Psoas muscle (tissue), 7 donors: ENCODE measurements at regions not wholly inside any gene's neighbourhood (a gene's known extent, or its start where the extent isn't known, plus 50 kb on each side); places are given as distances from the start of the nearest gene placed in this dataset.

ENCODE experiments used
- ATAC-seq, 4 donors: fragments of 200-7000 bp; cut with Tn5 transposase; one replicate each; pipeline ENCODE4 v1.9.1; 2020; ENCODE audit warnings: moderate library complexity in 3 of 4, mild to moderate bottlenecking in 2 of 4
- DNase-seq, 2 donors: peaks; one replicate each; pipeline ENCODE4 v3.0.0-alpha.2; 2020
- H3K27ac ChIP-seq: fragments of 200-600 bp; one replicate; pipeline ENCODE4 v1.8.0; 2022
- H3K27me3 ChIP-seq, 3 donors: fragments of 200-600 bp in 1 of 3; one replicate each; pipeline versions ENCODE4 v1.6.1 to v1.8.0; 2013 to 2022; ENCODE audit warnings: low read length in 2 of 3, mild to moderate bottlenecking in 2 of 3, moderate library complexity in 1 of 3; ENCODE audit not compliant: insufficient read depth in 3 of 3
- H3K36me3 ChIP-seq, 2 donors: fragments of 200-600 bp in 1 of 2; one replicate each; pipeline versions ENCODE4 v1.6.1 to v1.8.0; 2013 to 2022; ENCODE audit warnings: low read depth in 1 of 2, mild to moderate bottlenecking in 1 of 2, moderate library complexity in 1 of 2; ENCODE audit not compliant: insufficient read depth in 1 of 2
- H3K4me1 ChIP-seq: fragments of 200-600 bp; one replicate; pipeline ENCODE4 v1.8.0; 2022
- H3K4me3 ChIP-seq: fragments of 200-600 bp; one replicate; pipeline ENCODE4 v1.8.0; 2022; ENCODE audit warnings: mild to moderate bottlenecking
- H3K9me3 ChIP-seq: fragments of 200-600 bp; one replicate; pipeline ENCODE4 v1.8.0; 2022
- CTCF ChIP-seq: fragments of 200-600 bp; IDR thresholded peaks from one replicate; pipeline ENCODE4 v1.8.0; 2022; ENCODE audit warnings: antibody characterized with exemption
- WGBS, 3 donors: extraction: QIAGEN DNeasy Blood & Tissue Kit; methylation state at CpG; one replicate each; pipeline versions ENCODE4 v1.1.6 to v1.1.7; 2013; 5-methylcytosine and 5-hydroxymethylcytosine counted together
- intact Hi-C, 2 donors: fragments of 100-400 bp; cut with DNase I; formaldehyde crosslinking; loops; one replicate each; pipeline versions ENCODE4 v1.11.0 to v1.14.2; 2022
- donor health status: healthy with polysubstance abuse.
- donor health status: DM: no; HTN: no; CAD: no; lungs with moderate emphysema.
- donor health status: Bipolar disorder and iron deficiency.
- donor health status: healthy.
- donor health status: DM: yes; HTN: yes; CAD: no.
- donor health status: DM: no; HTN: no; CAD: no.
- donor health status: DM: yes; HTN: yes; CAD: no.

- Histone ChIP-seq H3K4me3 (no peak overlapping the region), H3K4me1 (no peaks in the 10 kb centered on the region), H3K27me3 (no peaks in the 10 kb centered on the region), H3K9me3 (no peaks in the 10 kb centered on the region), H3K27ac (no peak overlapping the region), H3K36me3 (no peaks in the 10 kb centered on the region)
- WGBS, 3 donors, result 76 to 86% (median 81%) methylated on average over 1 of the region's 1 CpG
- intact Hi-C loops, result no loop called here
- TF ChIP-seq CTCF, result no peak
- DNase-seq, result no peak
- ATAC-seq, result no peak
Observed at GRCh38 chr3:80556763-80557162, 789.0 kb upstream of the ROBO1 start.

GRCh38 chr3:80554304-80554703, 786.5 kb upstream of the ROBO1 start:
- ATAC-seq (no peak), DNase-seq (no peak)
- TF ChIP-seq CTCF, result no peak
- Histone ChIP-seq H3K9me3 (no peaks in the 10 kb centered on the region), H3K36me3 (no peaks in the 10 kb centered on the region), H3K27ac (no peak overlapping the region), H3K27me3 (no peaks in the 10 kb centered on the region), H3K4me3 (no peak overlapping the region), H3K4me1 (no peaks in the 10 kb centered on the region)
- whole genome bisulfite sequencing, 3 donors, result 74 to 81% (median 78%) methylated on average over 3 of the region's 3 CpGs
- intact Hi-C loops, result no loop called here

- no peak for DNase-seq
- ATAC-seq, result no peak
- Histone ChIP-seq H3K4me3 (no peak overlapping the region), H3K27ac (no peak overlapping the region), H3K27me3 (no peaks in the 10 kb centered on the region), H3K9me3 (no peaks in the 10 kb centered on the region), H3K36me3 (no peaks in the 10 kb centered on the region), H3K4me1 (no peaks in the 10 kb centered on the region)
- no peak for TF ChIP-seq CTCF
- WGBS, 3 donors, result 65 to 77% (median 70%) methylated on average over 4 of the region's 4 CpGs
- intact Hi-C loops, result no loop called here
Observed at GRCh38 chr3:80553211-80553610, 785.4 kb upstream of the ROBO1 start.

- ATAC-seq (no peak), DNase-seq (no peak)
- intact Hi-C loops, result no loop called here
- 49 to 56% (median 54%) methylated on average over 5 of the region's 5 CpGs for WGBS, 3 donors
- Histone ChIP-seq H3K36me3 (no peaks in the 10 kb centered on the region), H3K27ac (no peak overlapping the region), H3K27me3 (no peaks in the 10 kb centered on the region), H3K4me1 (no peaks in the 10 kb centered on the region), H3K4me3 (no peak overlapping the region), H3K9me3 (no peaks in the 10 kb centered on the region)
- no peak for TF ChIP-seq CTCF
Observed at GRCh38 chr3:80550174-80550573, 782.4 kb upstream of the ROBO1 start.

- Histone ChIP-seq H3K27ac (no peak overlapping the region), H3K4me1 (no peaks in the 10 kb centered on the region), H3K27me3 (no peaks in the 10 kb centered on the region), H3K9me3 (no peaks in the 10 kb centered on the region), H3K36me3 (no peaks in the 10 kb centered on the region), H3K4me3 (no peak overlapping the region)
- DNase-seq (no peak), ATAC-seq (no peak)
- intact Hi-C loops, result no loop called here
- TF ChIP-seq CTCF, result no peak
- 54 to 59% (median 55%) methylated on average over 1 of the region's 1 CpG for WGBS, 3 donors
Observed at GRCh38 chr3:80549173-80549572, 781.4 kb upstream of the ROBO1 start.
